SK-MEL-5 (cell line): ENCODE measurements at regions not wholly inside any gene's neighbourhood (a gene's known extent, or its start where the extent isn't known, plus 50 kb on each side); places are given as distances from the start of the nearest gene placed in this dataset.
"Not testable (repeated sequence)": the region's sequence is repeated elsewhere in the genome, so short reads cannot be mapped to it uniquely, and the experiment has no call there.

Experiments used
- DNase-seq: peaks from one replicate; pipeline ENCODE4 v3.0.0-alpha.2; 2016; ENCODE audit warnings: low read depth, low spot score
- in situ Hi-C: cut with HindIII; loops from 2 replicates; pipeline ENCODE4 v1.10.0; 2016; ENCODE audit warnings: low sequenced_read_pairs, high pct_unique_total_duplicates, low pct_unique_long_range_greater_than_20kb

DNA sequence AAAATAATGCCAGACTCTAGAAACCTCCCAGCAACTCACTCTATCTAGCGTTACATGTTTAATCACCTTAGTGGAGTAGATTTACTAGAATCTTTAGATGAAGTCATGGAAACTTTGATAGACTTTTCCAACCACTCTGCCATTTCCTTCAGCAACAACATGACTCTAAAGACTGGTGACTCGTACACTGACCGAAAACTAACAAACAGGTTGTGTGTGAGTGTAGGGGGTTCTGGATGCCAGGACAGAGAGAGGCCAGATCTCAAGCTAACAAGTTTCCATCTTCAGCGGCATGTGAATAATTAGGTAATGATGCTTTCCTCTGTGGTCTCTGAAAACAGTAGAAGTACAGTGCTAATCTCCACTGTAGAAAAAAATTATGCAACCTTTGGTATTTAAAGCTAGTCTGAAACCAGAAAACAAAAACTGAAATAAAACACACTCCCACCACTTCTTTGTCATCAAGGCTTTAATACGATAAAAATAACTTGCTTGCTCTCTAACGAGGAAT lies 286.4 kb downstream of the PRDM5 start:
- peak; percentile 30 for DNase-seq
- in situ Hi-C loops, result no loop called here

GRCh38 chr4:120633810-120634209 lies 288.7 kb downstream of the PRDM5 start:
- in situ Hi-C loops, result no loop called here

DNA sequence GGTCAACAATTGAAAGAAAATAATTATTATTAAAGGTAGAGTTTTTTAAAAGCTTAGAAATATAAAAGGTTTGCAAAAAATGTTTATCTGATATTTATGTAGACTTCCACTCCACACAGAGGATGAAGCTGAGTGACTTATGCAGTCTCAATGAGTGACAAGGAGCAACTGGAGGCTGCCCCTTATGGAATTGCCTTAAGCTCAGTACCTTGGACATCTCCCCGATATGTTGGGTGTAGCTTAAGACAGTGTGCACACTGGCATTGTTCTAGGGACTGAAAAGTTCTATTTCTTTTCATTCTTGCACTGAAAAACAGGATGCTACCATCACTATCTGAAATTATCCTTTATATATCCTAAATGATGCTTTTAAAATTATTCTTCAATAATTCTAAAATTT lies 292.1 kb downstream of the PRDM5 start:
- DNase-seq, result no peak
- in situ Hi-C loops, result no loop called here

More at GRCh38 chr4:120633810-120634209, 288.7 kb downstream of the PRDM5 start:
- DNase-seq, result no peak

DNA sequence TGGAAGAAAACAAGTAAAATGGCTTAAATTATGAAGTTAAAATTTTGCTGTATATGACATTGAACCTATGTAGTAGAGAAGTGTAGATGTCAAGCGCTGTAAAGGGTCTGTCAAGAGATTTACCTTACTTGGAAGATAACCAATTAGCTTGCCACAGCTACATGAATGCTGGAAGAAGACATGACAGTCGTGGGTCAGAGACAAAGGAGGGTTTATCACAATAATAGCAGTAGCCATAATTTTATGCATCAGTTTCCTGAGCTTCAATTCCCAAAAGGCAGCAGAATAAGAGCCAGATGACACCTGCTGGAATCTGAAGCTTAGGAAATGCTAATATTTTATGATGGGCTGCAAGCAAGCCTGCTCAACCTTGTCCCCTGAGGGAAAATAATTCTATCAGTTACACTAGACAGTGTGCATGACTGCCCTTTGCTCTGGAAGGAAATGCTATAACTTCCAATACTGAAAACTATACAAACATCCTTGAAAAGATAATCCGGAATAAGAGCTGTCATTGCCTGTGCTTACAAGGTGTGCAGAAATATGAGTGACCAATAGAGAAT lies 292.9 kb downstream of the PRDM5 start:
- DNase-seq, result no peak
- in situ Hi-C loops, result no loop called here

- DNase-seq, result no peak
- in situ Hi-C loops, result no loop called here
Measured at GRCh38 chr4:120622601-120623000, 299.9 kb downstream of the PRDM5 start.

GRCh38 chr4:120617171-120617570 lies 305.4 kb downstream of the PRDM5 start:
- in situ Hi-C loops, result no loop called here
- DNase-seq, result no peak

DNA sequence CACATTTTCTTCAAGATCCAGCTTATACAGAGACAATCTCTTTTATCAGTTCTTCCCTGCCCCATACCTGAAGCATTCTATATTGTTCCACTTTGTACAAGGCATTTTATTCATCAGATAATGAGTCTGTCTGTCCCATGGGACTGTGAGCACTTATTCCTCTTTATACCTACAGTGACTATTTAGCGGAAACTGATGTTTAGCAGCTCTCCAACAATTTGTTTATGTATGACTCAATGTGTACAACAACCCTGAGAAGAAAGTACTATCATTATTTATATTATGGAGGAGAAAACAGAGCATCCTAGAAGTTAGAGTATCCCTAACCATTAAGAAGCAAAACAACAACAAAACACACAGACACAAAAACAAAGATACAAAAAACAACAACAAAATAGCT lies 306.5 kb downstream of the PRDM5 start:
- DNase-seq, result no peak
- in situ Hi-C loops, result no loop called here

DNA sequence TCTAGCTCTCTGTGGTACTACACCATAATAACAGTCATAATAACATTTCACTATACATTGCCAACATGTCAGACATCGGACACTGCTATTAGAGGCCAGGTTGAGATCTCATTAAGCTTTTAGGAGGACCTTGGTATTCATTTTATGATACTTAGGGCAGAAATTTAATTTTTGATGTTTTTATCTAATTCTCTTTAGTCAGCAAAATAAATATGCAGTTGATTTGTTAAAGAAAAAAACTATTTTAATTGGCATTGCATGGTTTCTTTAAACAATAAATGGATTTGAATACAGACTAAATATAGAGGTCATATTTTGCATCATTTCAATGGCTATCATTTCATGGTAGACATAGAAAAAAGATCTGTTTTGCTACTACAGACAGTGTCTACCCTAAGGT lies 308.7 kb downstream of the PRDM5 start:
- in situ Hi-C loops, result no loop called here
- DNase-seq, result no peak

DNA sequence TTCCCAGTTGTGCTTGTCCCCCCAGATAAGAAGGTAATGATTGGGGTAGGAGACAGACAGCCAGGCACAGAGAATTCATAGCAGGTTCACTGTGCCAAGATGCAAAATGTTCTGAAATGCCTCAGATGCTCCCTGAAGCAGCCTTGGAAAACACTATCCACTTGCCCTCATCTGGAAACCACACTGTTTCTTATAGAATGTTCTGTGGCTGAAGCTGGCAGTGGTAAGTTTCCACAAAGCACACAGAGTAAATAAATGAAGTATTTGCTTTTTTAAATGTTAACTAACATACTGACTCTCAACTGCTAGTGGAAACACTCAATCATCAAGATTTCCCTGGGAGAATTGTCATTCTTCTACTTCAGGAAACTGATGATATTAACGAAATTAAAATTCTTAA lies 311.4 kb downstream of the PRDM5 start:
- in situ Hi-C loops, result no loop called here
- no peak for DNase-seq

- in situ Hi-C loops, result no loop called here
- no peak for DNase-seq
Measured at GRCh38 chr4:120591038-120591437, 331.5 kb downstream of the PRDM5 start.

GRCh38 chr4:120589787-120590186 lies 332.7 kb downstream of the PRDM5 start:
- no peak for DNase-seq
- in situ Hi-C loops, result no loop called here

DNA sequence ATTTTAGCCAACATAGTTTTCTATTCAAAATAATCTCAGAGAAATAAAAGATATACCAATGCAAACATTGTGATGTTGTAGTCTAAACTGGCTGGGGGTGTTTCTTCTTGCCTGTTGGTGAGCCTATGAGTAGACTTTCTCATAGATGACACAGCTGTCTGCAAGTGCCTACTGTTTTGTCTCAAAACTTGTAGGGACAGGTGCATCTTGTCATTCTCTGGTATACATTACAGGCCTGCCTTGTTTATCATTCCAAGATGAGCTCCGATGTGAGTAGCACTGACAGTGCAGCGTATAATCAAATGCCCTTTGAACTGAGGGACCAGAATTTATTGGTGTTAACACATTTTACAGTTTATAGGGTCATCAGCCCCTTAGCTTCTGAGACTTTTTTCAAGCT lies 353.8 kb downstream of the PRDM5 start:
- DNase-seq, result no peak
- in situ Hi-C loops, result no loop called here

DNA sequence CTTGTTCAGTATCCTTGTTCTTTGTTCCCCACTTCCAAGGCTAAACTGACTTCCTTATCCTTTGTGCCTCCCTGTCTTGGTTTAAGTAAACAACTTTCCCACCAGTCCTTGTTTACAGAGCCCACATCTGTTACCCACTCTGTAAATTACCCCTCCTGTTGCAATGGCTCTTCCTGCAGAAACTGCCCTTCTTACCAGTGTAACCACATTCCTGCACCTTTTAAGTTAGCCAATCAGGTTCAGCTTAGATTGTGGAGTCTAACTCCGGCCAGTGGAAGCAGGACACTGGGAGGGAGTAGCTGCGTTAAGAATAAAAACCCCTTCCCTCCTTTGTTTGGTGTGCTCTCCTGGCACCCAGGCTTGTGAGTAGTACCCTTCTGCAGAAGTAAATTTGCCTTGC lies 360.9 kb downstream of the PRDM5 start:
- in situ Hi-C loops, result no loop called here
- DNase-seq, result no peak

DNA sequence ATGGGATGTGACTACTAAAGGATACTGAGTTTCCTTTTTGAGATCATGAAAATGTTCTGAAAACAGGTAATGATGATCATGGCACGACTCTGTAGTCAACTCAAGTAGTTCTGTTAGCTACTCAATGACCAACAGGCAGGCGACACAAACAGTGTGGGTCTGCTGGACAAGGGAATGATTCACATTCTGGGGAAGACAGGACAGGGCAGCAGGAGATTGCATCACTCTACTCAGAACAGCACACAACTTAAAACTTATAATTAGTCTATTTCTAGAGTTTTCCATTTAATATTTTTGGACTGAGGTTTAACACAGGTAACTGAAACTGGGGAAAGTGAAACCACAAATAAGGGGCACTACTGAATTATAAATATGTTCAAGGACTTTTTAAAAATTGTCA lies 365.2 kb downstream of the PRDM5 start:
- in situ Hi-C loops, result no loop called here
- no peak for DNase-seq

DNA sequence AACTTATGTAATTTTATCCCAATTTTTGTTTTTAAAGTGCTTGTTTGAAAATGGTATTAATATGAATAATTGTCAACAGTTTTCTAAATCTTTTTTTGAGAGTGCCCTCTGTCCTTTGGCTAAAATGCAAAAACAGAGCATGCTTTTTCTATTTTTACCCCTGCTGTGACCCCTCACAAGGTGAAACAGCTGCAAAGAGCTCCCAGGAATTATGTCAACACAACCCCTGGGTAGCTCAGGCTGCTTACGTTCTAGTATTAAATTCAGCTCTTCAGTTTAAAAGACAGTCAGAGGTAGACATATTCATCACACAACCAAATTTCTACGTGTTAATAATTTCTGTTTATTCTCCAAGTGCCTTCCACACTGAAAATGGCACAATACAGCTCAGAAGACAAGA lies 367.5 kb downstream of the PRDM5 start:
- in situ Hi-C loops, result no loop called here
- no peak for DNase-seq

DNA sequence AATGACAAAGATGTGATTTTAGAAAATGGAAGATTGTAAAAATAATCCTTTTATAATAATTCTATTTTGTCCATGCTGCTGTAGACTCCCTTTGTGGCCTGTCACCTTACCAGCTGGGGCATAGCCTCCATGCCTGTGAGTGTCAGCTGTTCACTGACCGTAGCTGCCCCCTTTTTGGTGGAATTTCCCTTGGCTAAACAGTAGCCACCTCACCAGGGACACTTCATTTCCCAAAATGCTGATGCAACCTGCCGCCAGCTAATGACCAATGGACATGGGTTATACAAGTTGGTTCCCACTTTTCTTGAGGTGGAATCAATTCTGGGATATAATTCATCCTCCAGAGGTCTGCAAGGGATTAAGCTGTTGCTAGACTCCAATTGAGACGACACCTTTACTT lies 368.4 kb downstream of the PRDM5 start:
- in situ Hi-C loops, result no loop called here
- no peak for DNase-seq

DNA sequence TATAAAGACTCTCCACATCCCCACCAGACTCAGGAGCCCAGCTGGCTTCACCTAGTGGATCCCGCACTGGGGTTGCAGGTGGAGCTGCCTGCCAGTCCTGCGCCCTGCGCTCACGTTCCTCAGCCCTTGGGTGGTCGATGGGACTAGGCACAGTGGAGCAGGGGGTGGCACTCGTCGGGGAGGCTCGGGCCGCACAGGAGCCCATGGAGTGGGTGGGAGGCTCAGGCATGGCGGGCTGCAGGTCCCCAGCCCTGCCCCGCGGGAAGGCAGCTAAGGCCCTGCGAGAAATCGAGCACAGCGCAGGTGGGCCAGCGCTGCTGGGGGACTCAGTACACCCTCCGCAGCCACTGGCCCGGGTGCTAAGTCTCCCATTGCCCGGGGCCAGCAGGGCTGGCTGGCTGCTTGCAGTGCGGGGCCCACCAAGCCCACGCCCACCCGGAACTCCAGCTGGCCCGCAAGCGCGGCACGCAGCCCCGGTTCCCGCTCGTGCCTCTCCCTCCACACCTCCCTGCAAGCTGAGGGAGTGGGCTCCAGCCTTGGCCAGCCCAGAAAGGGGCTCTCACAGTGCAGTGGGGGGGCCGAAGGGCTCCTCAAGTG lies 371.8 kb downstream of the PRDM5 start:
- DNase-seq, result not testable (repeated sequence)

GRCh38 chr4:120549011-120549570 lies 373.4 kb downstream of the PRDM5 start:
- in situ Hi-C loops, result no loop called here
- DNase-seq, result no peak

More for the DNA sequence above, 371.8 kb downstream of the PRDM5 start:
- in situ Hi-C loops, result not testable (repeated sequence)

- no peak for DNase-seq
- in situ Hi-C loops, result no loop called here
Measured at GRCh38 chr4:120545391-120545790, 377.1 kb downstream of the PRDM5 start.
